HG03460 (cell line): ENCODE measurements at regions not wholly inside any gene's neighbourhood (a gene's known extent, or its start where the extent isn't known, plus 50 kb on each side); places are given as distances from the start of the nearest gene placed in this dataset.
"Not testable (repeated sequence)": the region's sequence is repeated elsewhere in the genome, so short reads cannot be mapped to it uniquely, and the experiment has no call there.

Experiments
- ATAC-seq: cut with Tn5 transposase; IDR thresholded peaks from one replicate; pipeline ENCODE4 v1.9.1; 2021; ENCODE audit not compliant: unreplicated experiment

GRCh38 chr5:18653216-18653752, 1019.0 kb downstream of the TAF11L14 start:
- no peak for ATAC-seq

GRCh38 chr5:18660511-18660910, 1026.3 kb downstream of the TAF11L14 start:
- no peak for ATAC-seq

GRCh38 chr5:18662231-18662630, 1028.0 kb downstream of the TAF11L14 start:
- ATAC-seq, result no peak

GRCh38 chr5:18674212-18674611, 1040.0 kb downstream of the TAF11L14 start:
- not testable (repeated sequence) for ATAC-seq

GRCh38 chr5:18675041-18675440, 1040.8 kb downstream of the TAF11L14 start:
- no peak for ATAC-seq

- ATAC-seq, result no peak
Observed at GRCh38 chr5:18686253-18686652, 1052.0 kb downstream of the TAF11L14 start.

GRCh38 chr5:18687429-18687828, 1053.2 kb downstream of the TAF11L14 start:
- ATAC-seq, result no peak

GRCh38 chr5:18699681-18700080, 1065.4 kb downstream of the TAF11L14 start:
- ATAC-seq, result no peak

- no peak for ATAC-seq
Observed at GRCh38 chr5:18702821-18703220, 1068.6 kb downstream of the TAF11L14 start.

- no peak for ATAC-seq
Observed at GRCh38 chr5:18712936-18713485, 1078.8 kb downstream of the TAF11L14 start.

- no peak for ATAC-seq
Observed at GRCh38 chr5:18720002-18720401, 1085.7 kb downstream of the TAF11L14 start.

GRCh38 chr5:18732556-18733479, 1098.6 kb downstream of the TAF11L14 start:
- ATAC-seq, result no peak

- no peak for ATAC-seq
Observed at GRCh38 chr5:18736051-18736398, 1101.8 kb downstream of the TAF11L14 start.

- not testable (repeated sequence) for ATAC-seq
Observed at GRCh38 chr5:18736736-18737135, 1102.5 kb downstream of the TAF11L14 start.

- ATAC-seq, result no peak
Observed at GRCh38 chr5:18740301-18740700, 1106.0 kb downstream of the TAF11L14 start.

- ATAC-seq, result no peak
Observed at GRCh38 chr5:18742830-18743229, 1108.6 kb downstream of the TAF11L14 start.

GRCh38 chr5:18744441-18744840, 1110.2 kb downstream of the TAF11L14 start:
- ATAC-seq, result no peak

- peak; percentile 38 for ATAC-seq
Observed at GRCh38 chr5:18745042-18745987, 1111.1 kb downstream of the TAF11L14 start.

GRCh38 chr5:18745988-18746615, 1111.8 kb downstream of the TAF11L14 start:
- ATAC-seq, result peak; percentile 64

- peak; percentile 24 for ATAC-seq
Observed at GRCh38 chr5:18749763-18750162, 1115.5 kb downstream of the TAF11L14 start.

- no peak for ATAC-seq
Observed at GRCh38 chr5:18752317-18752716, 1118.1 kb downstream of the TAF11L14 start.
